Right ventricle myocardium superior (tissue), 1 donor: ENCODE measurements at regions not wholly inside any gene's neighbourhood (a gene's known extent, or its start where the extent isn't known, plus 50 kb on each side); places are given as distances from the start of the nearest gene placed in this dataset.
"Not testable (repeated sequence)": the region's sequence is repeated elsewhere in the genome, so short reads cannot be mapped to it uniquely, and the experiment has no call there.

Experiments used
- ATAC-seq: fragments of 200-7000 bp; cut with Tn5 transposase; one replicate; pipeline ENCODE4 v1.9.1; 2020; ENCODE audit warnings: mild to moderate bottlenecking; ENCODE audit not compliant: poor library complexity
- DNase-seq: peaks from one replicate; pipeline ENCODE4 v3.0.0-alpha.2; 2020
- intact Hi-C: fragments of 100-400 bp; cut with DNase I; formaldehyde crosslinking; loops from one replicate; pipeline ENCODE4 v1.11.2; 2022
- donor health status: DM: no; HTN: yes; CAD: no; lungs with severe emphysema.

DNA sequence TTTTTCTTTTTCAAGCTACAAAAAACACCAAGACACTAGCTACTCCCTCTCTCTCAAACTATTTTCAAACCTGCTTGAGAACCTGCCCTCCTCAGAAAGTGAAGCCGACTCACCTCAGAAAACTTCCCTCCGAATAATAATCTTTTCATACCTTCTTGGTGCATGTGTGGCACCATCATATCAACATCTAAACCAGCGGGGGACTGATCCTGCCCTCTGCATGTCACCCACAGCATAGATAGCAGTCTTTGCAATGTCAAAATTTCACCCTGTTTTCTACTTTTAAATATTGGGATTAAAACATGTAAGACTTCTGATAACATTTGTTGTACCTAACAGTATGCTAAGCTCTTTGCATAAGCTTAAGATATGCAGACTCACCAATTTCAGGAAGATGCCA lies 1260.3 kb downstream of the PLA2G4A start:
- no peak for DNase-seq
- intact Hi-C loops = no loop called here

DNA sequence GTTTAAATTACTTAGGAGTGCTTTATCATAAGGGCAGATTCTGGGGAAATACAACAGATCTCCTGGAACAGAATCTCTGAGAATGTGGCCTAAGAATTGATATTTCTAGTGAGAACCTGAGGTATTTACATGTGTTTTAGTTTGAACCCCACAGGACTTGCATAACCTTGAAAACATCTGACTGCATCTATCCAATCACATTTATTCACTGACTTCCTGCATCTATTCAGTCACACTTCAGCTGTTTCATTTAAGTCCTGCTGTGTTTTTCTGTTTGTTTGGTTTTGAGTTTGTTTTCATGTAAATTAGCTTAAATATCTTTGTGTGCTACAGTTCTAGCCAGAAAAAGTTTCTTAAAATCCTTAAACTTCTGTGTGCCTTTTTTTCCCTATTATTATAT lies 1260.7 kb downstream of the PLA2G4A start:
- DNase-seq = no peak
- intact Hi-C loops = no loop called here
- no peak for ATAC-seq

More for the DNA sequence above, 1260.3 kb downstream of the PLA2G4A start:
- ATAC-seq = no peak

DNA sequence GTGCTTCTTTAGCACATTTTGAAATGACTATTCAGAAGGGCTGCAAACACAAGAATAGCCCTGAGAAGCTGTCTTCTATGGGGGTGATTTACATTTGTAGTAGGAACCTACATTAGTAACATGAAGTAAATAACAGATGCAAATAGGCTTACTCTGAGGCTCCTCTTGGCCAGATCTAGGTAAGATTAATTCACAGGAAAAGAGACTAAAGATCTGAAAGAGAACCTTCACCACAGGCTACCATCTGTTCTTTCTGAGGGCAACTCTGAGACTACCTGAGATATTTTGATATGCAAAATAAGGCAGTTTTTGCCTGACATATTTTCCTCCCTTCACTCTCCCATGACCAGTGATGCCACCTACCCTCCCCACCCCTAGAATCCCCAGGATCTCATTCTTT lies 1267.8 kb downstream of the PLA2G4A start:
- ATAC-seq (no peak), DNase-seq (no peak)
- intact Hi-C loops = no loop called here

DNA sequence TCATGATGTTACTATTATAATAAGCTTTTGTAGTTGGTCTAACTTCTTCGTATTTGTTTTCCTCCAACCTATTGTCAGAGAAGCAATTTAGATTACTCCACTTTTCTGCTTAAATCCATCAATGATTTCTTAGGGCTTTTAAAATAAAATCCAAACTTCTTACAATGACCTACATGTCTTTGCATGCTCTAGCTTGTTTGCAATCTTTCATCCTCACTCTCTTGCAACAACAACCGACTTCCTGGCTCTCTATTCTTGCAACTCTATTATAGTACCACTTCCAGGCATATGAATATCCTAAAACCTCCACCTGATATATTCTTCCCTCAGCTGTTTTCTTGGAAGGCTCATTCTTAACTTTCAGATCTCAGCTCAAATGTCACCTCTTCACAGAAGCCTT lies 1288.7 kb downstream of the PLA2G4A start:
- DNase-seq (no peak), ATAC-seq (no peak)
- intact Hi-C loops = no loop called here

DNA sequence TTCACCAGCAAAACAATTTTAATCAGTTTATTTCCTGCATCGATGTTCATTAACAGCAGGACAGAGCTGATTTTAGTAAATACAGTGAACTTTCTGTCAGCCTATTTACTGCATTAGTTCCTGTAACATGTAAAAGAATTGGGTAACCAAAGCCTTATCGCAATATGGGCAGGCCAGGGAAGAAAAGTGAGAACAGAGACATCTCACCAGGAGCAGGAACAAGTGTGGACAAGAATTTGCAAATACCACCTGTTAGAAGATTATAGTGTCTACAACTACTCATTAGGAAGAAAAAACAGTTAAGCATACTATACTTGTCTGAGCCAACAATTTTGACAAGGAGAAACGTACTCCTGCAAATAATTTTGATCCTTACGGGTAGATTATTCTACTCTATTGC lies 1293.9 kb downstream of the PLA2G4A start:
- intact Hi-C loops = no loop called here
- ATAC-seq (no peak), DNase-seq (no peak)

DNA sequence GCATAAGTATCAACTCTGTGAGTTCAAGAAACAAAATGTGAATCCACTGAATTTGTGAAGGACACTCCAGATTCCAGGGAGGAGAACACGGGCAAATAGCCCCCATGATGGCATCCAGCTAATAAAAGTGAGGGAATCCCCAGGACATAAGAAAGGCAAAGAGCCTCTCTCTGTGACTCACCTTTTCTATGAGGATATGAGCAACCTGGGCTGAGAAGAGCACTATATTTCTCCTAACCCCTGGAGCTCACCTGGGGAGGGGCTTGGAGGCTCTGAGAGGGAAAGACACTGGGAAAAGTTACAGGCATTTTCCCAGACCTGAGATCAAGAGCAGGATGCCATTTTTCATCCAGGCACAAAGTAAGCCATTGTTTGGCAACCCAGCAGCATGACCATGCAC lies 1298.8 kb downstream of the PLA2G4A start:
- no peak for DNase-seq
- no peak for ATAC-seq
- intact Hi-C loops = no loop called here

DNA sequence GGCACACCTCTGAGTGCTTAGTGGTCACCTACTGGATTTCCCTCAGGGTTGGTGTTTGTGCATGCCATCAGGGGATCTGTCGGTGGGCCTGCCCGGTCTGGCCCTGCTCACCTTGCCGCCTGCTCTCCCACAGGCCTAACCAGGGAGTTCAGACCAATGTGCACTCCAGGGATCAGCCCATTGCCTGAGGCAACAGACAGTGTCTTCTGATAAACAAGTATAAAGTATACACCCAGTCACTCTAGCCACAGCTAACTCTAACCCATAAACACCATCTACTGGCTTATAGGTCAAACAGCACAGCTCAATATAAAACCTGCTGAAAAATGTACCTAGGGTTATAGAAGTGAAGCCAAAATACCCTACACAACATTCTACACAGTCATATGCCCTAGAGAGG lies 1300.0 kb downstream of the PLA2G4A start:
- no peak for DNase-seq
- intact Hi-C loops = no loop called here

DNA sequence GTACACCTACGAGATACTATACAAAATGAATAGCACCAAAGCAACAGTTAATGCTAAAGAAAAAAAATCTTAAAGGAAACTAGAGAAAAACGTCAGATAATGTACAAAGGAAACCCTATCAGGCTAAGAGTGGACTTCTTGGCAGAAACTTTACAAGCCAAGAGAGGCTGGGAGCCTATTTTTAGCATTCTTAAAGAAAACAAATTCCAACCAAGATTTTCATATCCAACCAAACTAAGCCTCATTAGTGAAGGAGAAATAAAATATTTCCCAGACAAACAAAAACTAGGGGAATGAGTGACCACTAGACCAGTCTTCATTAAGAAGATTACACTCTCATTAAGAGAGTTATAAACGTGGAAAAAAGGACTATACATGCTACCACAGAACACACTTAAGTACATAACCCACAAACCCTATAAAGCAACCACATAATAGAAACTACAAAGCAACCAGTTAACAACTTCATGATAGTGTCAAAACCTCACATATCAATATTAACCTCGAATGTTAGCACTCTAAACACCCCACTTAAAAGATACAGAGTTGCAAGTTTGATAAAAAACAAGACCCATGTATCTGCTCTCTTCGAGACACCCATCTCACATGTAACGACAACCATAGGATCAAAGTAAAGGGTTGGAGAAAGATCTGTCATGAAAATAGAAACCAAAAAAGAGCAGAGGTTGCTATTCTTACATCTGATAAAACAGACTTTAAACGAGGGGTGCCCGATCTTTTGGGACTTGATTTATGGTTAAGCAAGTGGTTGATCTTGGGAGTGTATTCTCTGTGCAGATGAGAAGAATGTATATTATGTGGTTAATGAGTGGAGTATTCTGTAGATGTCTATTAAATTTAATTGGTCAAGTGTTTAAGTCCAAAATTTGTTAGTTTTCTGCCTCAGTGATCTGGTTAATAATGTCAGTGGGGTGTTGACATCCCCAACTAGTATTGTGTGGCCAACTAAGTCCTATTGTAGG lies 1301.4 kb downstream of the PLA2G4A start:
- ATAC-seq (no peak), DNase-seq (no peak)
- intact Hi-C loops = no loop called here

More for the DNA sequence above, 1300.0 kb downstream of the PLA2G4A start:
- no peak for ATAC-seq

DNA sequence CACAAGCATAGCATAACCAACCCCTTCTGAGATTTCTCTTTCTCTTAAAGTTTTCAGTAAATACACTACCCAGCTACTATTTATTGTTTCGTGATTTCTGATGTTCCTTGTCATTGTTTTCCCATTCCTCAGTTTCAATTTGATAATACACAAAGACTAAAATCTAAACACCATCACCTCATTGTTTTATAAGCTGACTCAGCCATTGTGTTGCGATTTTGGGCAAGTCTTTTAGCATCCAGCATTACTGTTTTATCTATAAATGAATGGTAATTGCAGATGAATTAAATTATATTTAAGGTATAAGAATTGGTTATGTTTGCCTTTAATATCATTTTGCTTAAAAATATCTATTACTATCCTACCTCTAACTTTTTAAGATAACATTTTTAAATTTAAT lies 1308.5 kb downstream of the PLA2G4A start:
- intact Hi-C loops = no loop called here
- DNase-seq (no peak), ATAC-seq (no peak)

DNA sequence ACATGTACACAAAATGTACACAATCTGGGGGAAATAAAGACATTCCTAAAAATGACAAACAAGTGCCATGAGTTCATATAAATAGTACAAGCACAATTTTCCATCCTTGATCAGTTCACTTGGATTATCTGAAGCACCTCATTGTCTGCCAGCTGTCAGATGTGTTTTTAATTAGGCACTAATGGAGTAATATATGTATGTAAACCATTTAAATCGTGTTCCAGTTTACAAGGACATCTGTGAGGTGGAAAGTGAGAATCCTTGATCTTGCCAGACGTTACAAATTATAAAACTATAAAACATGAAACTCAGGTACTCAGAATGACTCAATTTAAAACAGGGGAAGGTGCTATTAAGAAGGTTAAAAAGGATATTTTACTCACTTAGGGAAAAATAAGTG lies 1312.2 kb downstream of the PLA2G4A start:
- DNase-seq = no peak
- ATAC-seq = no peak
- intact Hi-C loops = no loop called here

DNA sequence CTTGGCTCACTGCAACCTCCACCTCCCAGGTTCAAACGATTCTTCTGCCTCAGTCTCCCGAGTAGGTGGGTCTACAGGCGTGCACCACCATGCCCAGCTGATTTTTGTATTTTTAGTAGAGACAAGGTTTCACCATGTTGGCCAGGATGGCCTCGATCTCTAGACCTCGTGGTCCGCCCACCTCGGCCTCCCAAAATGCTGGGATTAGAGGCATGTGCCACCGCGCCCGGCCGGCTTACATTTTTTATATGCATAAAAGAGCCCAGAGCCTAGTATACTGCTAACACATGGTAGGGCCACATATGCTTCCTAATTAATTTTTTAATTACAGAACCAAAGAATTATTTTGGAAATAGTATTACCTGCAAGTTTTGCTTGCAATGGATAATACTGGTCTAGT lies 1325.4 kb downstream of the PLA2G4A start:
- DNase-seq = peak; percentile 8

DNA sequence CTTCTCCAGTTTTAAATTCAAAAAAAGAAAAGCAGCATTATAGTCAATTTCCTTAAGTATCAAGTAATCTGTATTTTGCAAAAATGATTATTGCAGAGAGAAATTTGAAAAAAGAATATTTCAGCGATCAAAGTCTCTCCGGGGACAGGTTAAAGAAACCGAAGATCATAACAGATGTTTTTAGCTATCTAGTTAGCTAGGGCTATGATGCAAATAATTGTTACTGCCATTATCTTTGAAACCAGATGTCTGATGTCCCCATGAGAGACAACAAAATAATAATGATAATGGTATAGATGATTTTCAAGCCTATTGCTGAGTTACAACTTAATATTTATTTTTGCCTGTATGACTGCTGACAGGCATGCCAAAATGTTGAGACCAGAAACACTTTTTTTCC lies 1326.0 kb downstream of the PLA2G4A start:
- DNase-seq = no peak
- no peak for ATAC-seq
- intact Hi-C loops = no loop called here

More for the DNA sequence above, 1325.4 kb downstream of the PLA2G4A start:
- intact Hi-C loops = no loop called here
- ATAC-seq = no peak

DNA sequence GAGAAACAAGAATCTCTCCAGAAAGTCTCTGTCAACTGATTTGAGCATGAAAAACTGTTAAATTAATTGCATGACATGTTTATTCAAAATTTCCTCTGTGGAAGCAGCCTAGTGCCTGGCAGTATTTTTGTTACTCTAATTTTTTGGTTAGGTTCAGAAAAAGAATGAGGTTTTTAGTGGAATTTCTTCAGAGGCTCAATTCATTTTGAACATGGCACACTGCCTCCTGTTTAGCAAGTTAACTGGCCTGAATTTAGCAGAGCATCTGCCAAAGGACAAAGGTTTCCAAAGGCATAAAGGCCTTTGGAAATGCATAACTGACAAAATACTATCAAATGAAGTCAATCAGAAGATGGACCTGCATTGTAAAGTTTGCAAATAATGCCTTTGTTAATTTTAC lies 1326.5 kb downstream of the PLA2G4A start:
- DNase-seq (no peak), ATAC-seq (no peak)
- intact Hi-C loops = no loop called here

DNA sequence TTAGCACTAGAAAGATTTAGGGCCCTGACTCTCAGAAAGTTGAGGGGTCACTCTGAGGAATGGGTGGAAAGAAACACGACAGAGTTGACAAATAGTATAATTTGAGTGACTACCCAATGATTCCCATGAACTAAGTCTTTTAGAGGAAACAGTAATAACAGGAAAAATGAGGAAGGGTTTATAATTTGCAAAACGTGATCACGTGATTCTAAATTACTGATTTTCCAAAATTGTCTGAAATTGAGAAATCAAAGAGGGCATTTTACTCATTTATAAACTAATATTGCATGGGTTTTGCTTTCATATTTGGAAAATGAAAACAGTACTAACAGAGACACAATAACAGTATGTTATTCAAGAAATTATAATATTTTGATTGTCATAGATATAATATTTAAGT lies 1335.7 kb downstream of the PLA2G4A start:
- no peak for DNase-seq
- intact Hi-C loops = no loop called here
- ATAC-seq = no peak

DNA sequence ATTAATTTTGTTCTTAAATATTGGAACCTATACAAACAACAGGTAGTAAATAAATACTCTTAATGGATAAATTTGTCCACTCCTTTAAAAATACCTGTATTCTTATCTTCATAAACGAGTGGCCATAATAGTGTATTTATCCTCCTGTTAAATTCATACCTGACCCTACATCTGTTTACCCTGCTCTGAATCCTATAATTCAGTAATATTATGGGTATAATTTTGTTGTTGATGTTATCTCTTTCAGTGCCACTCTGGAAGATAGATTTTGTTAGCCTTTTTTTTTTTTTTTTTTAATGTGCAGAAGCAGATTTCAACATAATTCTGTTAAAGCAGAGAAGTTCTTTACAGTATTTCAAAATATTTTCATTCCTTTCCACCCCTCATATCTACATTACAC lies 1337.9 kb downstream of the PLA2G4A start:
- intact Hi-C loops = no loop called here
- DNase-seq (no peak), ATAC-seq (no peak)

DNA sequence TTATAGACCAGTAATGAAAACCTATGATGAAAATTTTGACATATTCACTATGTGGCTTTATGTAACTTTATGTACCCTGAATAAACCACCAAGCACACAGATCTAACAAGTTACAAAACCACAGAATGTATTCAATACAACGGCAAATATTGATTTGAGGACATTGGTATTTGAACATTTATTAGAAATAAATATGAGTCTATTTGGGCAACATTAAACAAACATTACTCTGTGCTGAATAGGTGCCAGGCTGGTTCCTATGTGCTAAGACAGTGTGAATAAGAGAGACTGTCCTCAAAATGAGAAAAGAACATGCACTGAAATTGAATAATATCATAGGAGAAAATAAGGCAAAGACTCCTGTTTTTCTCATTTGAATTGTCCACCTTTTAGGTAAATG lies 1341.2 kb downstream of the PLA2G4A start:
- intact Hi-C loops = no loop called here
- no peak for ATAC-seq

DNA sequence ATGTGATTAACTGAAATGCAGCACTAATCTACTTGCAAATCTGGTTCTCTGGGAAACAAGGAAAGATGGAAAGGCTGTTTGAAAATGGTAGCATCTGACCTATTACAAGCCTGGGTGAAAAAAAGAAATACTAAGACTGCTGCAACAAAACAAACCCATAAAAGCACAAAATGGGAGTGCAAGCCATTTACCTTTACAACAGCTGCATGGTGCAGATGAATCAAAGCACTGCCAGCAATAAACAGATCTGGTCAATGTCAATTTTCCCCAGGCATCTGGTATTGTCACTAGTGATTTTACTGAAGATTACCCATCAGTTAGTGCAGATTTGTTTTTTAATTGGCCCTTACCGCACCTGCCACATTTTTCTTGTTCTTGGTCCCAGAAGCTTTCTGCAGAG lies 1341.7 kb downstream of the PLA2G4A start:
- ATAC-seq = no peak
- no peak for DNase-seq
- intact Hi-C loops = no loop called here

More for the DNA sequence above, 1341.2 kb downstream of the PLA2G4A start:
- no peak for DNase-seq

DNA sequence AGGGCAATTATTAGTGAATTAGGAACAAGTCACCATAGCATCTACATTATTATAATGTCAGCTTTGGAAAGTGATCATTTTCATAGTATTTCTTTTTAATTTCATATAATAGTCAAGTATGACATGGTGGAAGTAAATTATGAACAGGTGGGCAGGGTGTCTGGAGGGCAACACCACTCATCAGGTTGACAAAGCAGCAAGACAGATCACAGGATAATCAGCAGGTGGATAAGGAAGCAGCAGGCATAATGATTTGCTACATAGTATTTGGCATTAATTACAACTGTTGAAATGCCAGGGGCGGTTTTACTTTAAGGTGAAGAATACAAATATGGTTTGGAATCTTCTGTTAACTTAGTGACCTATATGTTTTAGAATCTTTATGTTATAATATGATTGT lies 1342.2 kb downstream of the PLA2G4A start:
- intact Hi-C loops = no loop called here
- no peak for DNase-seq
- no peak for ATAC-seq

DNA sequence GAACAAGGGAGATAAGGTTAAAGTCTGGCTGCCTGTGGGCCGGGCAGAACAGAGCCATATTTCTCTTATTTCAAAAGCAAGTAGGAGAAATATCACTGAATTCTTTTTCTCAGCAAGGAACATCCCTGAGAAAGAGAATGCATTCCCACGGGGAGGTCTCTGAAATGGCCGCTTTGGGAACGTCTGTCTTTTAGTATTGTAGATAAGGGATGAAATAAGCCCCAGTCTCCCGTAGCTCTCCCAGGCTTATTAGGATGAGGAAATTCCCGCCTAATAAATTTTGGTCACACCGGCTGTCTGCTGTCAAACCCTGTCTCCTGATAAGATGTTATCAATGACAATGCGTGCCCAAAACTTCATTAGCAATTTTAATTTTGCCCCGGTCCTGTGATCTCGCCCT lies 1353.3 kb downstream of the PLA2G4A start:
- intact Hi-C loops, DNase-seq, ATAC-seq: not testable (repeated sequence)

DNA sequence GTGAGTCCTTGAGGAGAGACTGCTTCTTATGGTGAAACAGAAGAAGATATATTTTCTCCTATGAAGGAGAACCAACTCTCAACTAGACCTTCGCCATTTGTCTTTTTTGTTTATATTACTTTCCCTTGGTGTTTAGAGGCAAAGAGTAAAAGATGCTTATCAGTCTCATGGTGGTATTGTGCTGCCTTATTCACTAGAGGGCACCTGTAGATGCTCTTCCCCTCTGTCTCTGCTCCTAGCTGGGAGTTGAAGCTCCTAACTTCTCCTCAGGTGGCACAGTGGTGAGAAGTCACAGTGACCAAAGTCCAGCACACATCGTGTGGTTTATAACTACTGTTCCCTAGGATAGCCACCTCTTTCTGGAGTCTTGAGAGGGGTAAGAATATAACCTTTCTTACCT lies 1359.6 kb downstream of the PLA2G4A start:
- intact Hi-C loops = no loop called here
- DNase-seq (no peak), ATAC-seq (no peak)

DNA sequence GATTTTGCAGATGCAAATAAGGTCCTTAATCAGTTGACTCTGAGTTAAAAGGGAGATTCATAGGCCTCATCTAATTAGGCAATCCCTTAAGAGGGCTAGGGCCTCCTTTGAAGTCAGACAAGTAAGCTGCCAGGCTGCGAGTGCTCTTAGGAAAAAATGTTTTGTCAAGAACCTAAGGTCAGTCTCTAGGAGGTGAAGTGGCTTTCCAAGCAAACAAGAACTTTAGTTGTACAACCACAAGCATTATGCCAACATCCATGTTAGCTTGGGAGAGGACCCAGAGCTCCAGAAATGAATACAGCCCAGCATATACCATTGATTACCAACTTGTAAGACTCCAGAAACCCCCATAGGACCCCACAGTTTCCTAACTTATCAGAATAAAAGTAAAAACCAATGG lies 1366.2 kb downstream of the PLA2G4A start:
- no peak for ATAC-seq
- intact Hi-C loops = no loop called here

More for the DNA sequence above, 1366.2 kb downstream of the PLA2G4A start:
- DNase-seq = no peak
